ENCODE measurements at regions not wholly inside any gene's neighbourhood (a gene's known extent, or its start where the extent isn't known, plus 50 kb on each side); places are given as distances from the start of the nearest gene placed in this dataset.
A peak's percentile ranks its signal among the peaks of the same experiment; 100 is the strongest.

- no peak overlapping the region for H2AFZ ChIP-seq (ENCODE audit: insufficient read depth, low read depth, low read length, poor library complexity, severe bottlenecking)
- no peak overlapping the region for H3K27ac ChIP-seq (ENCODE audit: low read length in 2 of 2)
- no peak for TF ChIP-seq EZH2 (IDR thresholded peaks at IDR 0.05; ENCODE audit: borderline replicate concordance, insufficient read depth, low read depth, low read length, poor library complexity, severe bottlenecking)
- TF ChIP-seq, protein P1, sequence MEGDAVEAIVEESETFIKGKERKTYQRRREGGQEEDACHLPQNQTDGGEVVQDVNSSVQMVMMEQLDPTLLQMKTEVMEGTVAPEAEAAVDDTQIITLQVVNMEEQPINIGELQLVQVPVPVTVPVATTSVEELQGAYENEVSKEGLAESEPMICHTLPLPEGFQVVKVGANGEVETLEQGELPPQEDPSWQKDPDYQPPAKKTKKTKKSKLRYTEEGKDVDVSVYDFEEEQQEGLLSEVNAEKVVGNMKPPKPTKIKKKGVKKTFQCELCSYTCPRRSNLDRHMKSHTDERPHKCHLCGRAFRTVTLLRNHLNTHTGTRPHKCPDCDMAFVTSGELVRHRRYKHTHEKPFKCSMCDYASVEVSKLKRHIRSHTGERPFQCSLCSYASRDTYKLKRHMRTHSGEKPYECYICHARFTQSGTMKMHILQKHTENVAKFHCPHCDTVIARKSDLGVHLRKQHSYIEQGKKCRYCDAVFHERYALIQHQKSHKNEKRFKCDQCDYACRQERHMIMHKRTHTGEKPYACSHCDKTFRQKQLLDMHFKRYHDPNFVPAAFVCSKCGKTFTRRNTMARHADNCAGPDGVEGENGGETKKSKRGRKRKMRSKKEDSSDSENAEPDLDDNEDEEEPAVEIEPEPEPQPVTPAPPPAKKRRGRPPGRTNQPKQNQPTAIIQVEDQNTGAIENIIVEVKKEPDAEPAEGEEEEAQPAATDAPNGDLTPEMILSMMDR (IDR thresholded peaks at IDR 0.05) = no peak
- ATAC-seq (ENCODE audit: low read depth) (no peak), DNase-seq (no peak)
- no peaks in the 10 kb centered on the region for H3K27me3 Mint-ChIP-seq
- peaks cover 5 to 13% of the 10 kb centered on the region in 2 donors for H3K4me1 ChIP-seq (ENCODE audit: control insufficient read depth in 2 of 2, insufficient read depth in 2 of 2, low read length in 2 of 2)
- no peak overlapping the region for H3K4me2 ChIP-seq (replicated peaks; ENCODE audit: low read depth, low read length, poor library complexity, severe bottlenecking)
- intact Hi-C loops (cut with micrococcal nuclease) = no loop called here
- ChIA-PET CTCF (no interaction called here), POLR2A (no interaction called here)
- H3K9me3 ChIP-seq (ENCODE audit: control extremely low read depth in 1 of 3, control insufficient read depth in 2 of 3, insufficient read depth in 1 of 3, low read length in 2 of 3) = peaks cover 0 to 2% (median 0%) of the 10 kb centered on the region in 3 donors
- 100% methylated on average over 2 of the region's 2 CpGs for WGBS (ENCODE audit: insufficient coverage)
- peaks cover 44% of the 10 kb centered on the region for H3K4me1 Mint-ChIP-seq
- H3K4me3 ChIP-seq (ENCODE audit: control extremely low read depth in 1 of 5, extremely low read depth in 1 of 5, insufficient read depth in 1 of 5, low read depth in 2 of 5, low read length in 4 of 5) = no peak overlapping the region
- no peaks in the 10 kb centered on the region for H3K79me2 ChIP-seq (ENCODE audit: control insufficient read depth, insufficient read depth, low read length)
- no peak overlapping the region for H3K9ac ChIP-seq (ENCODE audit: low read length)
- peaks cover under 1% of the 10 kb centered on the region for H3K9me3 Mint-ChIP-seq (ENCODE audit: insufficient read depth)
- H3K27me3 ChIP-seq (replicated peaks in 1 of 4; ENCODE audit: control extremely low read depth in 1 of 4, control insufficient read depth in 3 of 4, insufficient read depth in 4 of 4, low read length in 3 of 4) = no peaks in the 10 kb centered on the region
- no peaks in the 10 kb centered on the region for H3K36me3 ChIP-seq (replicated peaks in 1 of 2; ENCODE audit: control extremely low read depth in 1 of 2, control insufficient read depth in 1 of 2, extremely low read depth in 1 of 2, insufficient read depth in 2 of 2, low read length in 1 of 2)
- H4K20me1 ChIP-seq (ENCODE audit: control insufficient read depth, insufficient read depth, low read length, poor library complexity, severe bottlenecking) = no peaks in the 10 kb centered on the region
- no peak overlapping the region for H3K4me3 Mint-ChIP-seq
- H3K27ac Mint-ChIP-seq = no peak overlapping the region
Observed at GRCh38 chr3:4077950-4078349, 225.2 kb upstream of the SETMAR start.

DNA sequence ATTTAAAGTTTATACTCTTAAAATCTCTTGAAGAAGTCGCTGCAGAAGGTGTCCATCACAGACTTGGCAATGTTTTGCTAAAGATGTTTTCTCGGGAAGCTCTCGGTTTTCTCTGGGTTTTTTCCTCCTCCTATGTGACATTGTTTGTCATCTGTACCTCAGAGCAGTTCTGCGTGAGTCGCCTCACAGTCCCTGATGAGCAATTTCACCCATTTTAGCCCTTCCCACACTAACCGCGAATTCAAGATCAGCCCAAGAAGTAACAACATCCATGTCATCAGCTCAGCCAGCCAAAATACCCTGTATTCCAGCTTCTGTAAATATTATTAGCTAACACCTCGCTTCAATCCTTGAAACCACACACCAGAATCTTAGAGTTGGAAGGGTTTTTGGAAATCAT lies 224.3 kb upstream of the SETMAR start:
- Histone ChIP-seq H2AFZ (ENCODE audit: insufficient read depth, low read depth, low read length, poor library complexity, severe bottlenecking) (no peak overlapping the region), H3K27ac (ENCODE audit: low read length in 2 of 2) (no peak overlapping the region), H3K79me2 (ENCODE audit: control insufficient read depth, insufficient read depth, low read length) (no peaks in the 10 kb centered on the region), H3K4me1 (ENCODE audit: control insufficient read depth in 2 of 2, insufficient read depth in 2 of 2, low read length in 2 of 2) (peaks cover 5 to 13% of the 10 kb centered on the region in 2 donors), H3K4me3 (ENCODE audit: control extremely low read depth in 1 of 5, extremely low read depth in 1 of 5, insufficient read depth in 1 of 5, low read depth in 2 of 5, low read length in 4 of 5) (no peak overlapping the region), H3K4me2 (replicated peaks; ENCODE audit: low read depth, low read length, poor library complexity, severe bottlenecking) (no peak overlapping the region), H3K9ac (ENCODE audit: low read length) (no peak overlapping the region), H3K36me3 (replicated peaks in 1 of 2; ENCODE audit: control extremely low read depth in 1 of 2, control insufficient read depth in 1 of 2, extremely low read depth in 1 of 2, insufficient read depth in 2 of 2, low read length in 1 of 2) (no peaks in the 10 kb centered on the region), H4K20me1 (ENCODE audit: control insufficient read depth, insufficient read depth, low read length, poor library complexity, severe bottlenecking) (no peaks in the 10 kb centered on the region), H3K27me3 (replicated peaks in 1 of 4; ENCODE audit: control extremely low read depth in 1 of 4, control insufficient read depth in 3 of 4, insufficient read depth in 4 of 4, low read length in 3 of 4) (no peaks in the 10 kb centered on the region), H3K9me3 (ENCODE audit: control extremely low read depth in 1 of 3, control insufficient read depth in 2 of 3, insufficient read depth in 1 of 3, low read length in 2 of 3) (peaks cover 0 to 2% (median 0%) of the 10 kb centered on the region in 3 donors)
- WGBS (ENCODE audit: insufficient coverage) = 58% methylated on average over 7 of the region's 8 CpGs
- H3K9me3 Mint-ChIP-seq (ENCODE audit: insufficient read depth) = no peaks in the 10 kb centered on the region
- DNase-seq = no peak
- ATAC-seq (ENCODE audit: low read depth) = no peak
- no peak overlapping the region for H3K27ac Mint-ChIP-seq
- CTCF ChIA-PET = no interaction called here
- TF ChIP-seq, protein P1 (IDR thresholded peaks at IDR 0.05) = no peak
- TF ChIP-seq EZH2 (IDR thresholded peaks at IDR 0.05; ENCODE audit: borderline replicate concordance, insufficient read depth, low read depth, low read length, poor library complexity, severe bottlenecking) = no peak
- POLR2A ChIA-PET = no interaction called here
- H3K4me1 Mint-ChIP-seq = peaks cover 36% of the 10 kb centered on the region
- H3K27me3 Mint-ChIP-seq = no peaks in the 10 kb centered on the region
- peak overlapping the region; percentile 7 for H3K4me3 Mint-ChIP-seq
- intact Hi-C loops (cut with micrococcal nuclease) = no loop called here

Measured in B cell (primary cell).